ENCODE measurements at regions not wholly inside any gene's neighbourhood (a gene's known extent, or its start where the extent isn't known, plus 50 kb on each side); places are given as distances from the start of the nearest gene placed in this dataset.

DNA sequence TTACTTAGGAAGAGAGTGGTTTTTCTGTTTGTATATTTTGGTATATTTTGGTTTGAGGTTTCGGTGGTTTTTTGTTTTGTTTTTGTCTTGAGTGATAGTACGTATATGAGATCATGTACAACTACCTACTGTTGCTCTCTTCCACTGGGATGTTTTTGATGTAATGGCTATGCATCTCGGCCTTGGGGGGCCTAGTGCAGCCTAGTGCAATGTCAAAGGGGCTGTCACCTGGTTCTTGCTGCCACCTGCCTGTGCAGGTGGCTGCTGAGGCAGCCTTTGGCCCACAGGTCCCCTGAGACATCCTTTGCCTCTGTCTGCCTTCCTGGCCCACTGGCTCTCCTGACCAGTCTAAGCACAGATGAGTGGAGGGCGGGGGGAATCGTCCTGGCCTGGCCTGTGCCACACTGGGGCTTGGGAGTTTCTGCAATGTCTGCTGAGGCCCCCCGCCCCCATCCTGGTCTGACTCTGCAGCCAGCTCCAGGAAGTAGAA, 546.6 kb downstream of the CD83 start:
- H3K4me3 ChIP-seq (ENCODE audit: low read length): no peak overlapping the region; the same call in 1 of the 2 replicates
- peak; percentile 81 for DNase-seq (ENCODE audit: low read depth, low spot score)

DNA sequence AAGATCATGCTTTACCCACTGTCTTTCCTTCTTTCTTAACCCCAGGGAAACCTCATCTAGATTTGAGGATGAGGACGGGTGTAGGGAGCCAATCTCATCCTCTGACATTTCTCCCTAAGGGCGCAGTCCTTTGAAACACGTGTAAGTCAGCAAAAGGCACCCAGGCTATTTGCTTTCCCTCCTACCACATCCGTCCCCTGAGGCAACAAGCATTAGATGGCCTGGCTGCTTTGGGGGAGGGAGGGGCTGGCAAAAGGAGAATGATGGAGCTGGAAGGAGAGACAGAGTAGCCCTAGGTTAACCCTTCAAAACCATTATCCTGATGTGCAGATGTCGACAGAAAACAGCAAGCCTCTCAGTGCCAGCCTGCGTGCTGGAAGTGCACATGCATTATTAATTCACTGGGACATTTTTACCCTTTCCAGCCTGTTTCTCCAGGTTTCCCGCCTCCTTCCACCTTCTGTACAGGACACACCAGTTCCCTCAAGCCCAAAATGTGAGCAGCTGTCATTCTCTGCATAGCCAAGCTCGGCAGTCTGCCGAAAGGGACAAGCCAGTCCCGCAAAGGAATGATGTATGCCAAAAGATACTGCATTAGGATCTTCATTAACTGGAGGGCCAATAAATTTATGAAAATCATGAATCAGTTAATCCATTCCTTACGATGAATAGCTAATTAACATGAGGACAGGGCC, 547.2 kb downstream of the CD83 start:
- peak; percentile 65 for DNase-seq (ENCODE audit: low read depth, low spot score)
- no peak overlapping the region for H3K4me3 ChIP-seq (ENCODE audit: low read length)

DNA sequence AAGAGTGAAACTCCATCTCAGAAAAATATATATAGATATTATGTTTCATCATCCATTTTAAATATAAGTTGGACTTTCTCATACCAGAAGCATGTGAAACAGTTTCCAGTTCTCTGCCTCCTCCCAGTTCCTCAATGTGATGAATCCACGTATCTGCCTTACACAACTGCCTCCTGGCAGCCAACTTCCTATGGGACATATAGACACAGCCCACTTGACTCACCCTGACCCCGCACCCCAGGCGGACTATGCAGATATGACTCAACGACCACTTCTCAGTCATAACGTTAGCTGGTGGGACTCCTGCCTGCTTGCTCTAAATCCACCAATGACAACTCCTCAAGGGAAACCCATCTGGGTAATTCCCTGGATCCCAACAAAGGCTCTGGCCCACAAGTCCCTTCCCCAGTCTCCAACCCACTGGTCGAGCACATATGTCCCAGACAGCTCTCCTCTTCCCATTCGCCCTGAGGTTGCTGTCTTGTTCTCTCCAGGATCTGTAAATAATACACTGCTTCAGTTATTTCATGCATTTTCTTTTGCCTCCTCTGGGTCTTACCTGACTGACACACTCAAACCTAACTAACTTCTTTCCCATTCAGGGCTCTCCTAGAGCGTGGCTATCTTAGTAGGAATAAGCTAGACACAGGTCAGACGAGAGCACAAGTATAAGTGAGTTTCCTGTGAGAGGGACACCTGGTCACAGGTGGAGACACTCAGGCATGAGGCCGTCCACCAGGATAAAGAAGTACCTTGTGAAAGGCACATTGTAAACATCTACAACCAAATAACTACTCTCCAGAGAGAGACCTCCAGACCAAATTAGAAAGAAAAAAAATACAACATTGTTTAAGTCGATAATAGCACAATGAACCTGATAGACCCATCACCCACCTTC, 548.5 kb downstream of the CD83 start:
- H3K4me3 ChIP-seq (ENCODE audit: low read length): no peak overlapping the region
- DNase-seq (ENCODE audit: low read depth, low spot score): no peak

DNA sequence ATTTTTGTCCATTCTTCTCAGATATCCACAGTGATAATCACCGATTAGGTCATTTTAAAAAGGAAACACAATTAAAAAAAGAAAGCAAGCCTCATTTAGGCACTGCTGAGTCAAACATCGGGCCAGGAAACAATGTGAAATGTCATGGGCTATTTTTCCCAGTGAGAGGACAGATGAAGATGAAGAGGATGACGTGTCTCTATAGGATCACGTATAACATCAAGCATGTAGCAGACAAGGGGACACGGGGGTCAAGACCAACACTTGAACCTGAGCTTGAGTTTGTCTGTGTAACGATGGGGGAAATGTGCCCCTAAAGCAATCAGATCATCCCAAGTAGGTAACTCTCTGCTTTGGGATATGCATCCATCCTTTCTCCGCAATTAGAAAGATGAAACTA, 553.2 kb downstream of the CD83 start:
- no peak for DNase-seq (ENCODE audit: low read depth, low spot score)

DNA sequence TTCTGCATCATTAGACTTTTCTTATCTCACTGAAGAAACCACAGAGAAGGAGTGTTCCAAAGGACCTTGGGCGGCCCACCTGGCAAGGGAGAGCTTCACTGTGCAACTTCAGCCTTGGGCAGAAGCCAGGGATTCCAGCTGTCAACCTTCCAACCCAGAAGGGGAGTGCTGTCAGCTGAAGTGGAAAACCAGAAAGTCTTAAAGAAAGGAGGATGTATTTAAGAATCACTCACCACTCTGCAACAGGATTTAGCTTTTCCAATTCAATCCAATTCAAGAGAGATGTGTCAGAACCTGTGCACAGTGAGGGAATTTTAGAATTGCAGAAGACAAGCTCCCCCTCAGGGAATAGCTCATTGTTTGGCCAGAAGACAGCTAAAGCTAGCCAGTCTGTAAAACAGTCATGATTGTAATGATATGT, 553.7 kb downstream of the CD83 start:
- H3K4me3 ChIP-seq (ENCODE audit: low read length): no peak overlapping the region
- peak; percentile 54 for DNase-seq (ENCODE audit: low read depth, low spot score)

More for the DNA sequence above, 553.2 kb downstream of the CD83 start:
- no peak overlapping the region for H3K4me3 ChIP-seq (ENCODE audit: low read length)

DNA sequence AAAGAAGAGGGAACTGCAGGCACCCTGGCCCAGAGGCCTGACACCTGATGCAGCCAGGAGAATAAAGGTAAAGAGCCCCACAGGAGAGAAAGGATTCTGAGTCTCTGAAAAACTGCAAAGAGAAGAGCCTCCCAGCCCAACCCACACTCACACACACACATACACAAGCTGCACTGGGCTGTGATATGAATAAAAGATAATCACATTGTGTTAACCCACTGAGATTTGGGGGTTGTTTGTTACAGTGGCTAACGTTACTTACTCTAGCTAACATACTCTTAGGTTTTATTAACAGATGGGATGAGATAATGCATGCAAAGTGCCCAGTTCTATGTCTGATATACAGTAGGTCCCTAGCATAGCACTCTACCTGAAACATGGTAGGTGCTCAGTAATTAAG, 554.4 kb downstream of the CD83 start:
- no peak for DNase-seq (ENCODE audit: low read depth, low spot score)
- no peak overlapping the region for H3K4me3 ChIP-seq (ENCODE audit: low read length)

DNA sequence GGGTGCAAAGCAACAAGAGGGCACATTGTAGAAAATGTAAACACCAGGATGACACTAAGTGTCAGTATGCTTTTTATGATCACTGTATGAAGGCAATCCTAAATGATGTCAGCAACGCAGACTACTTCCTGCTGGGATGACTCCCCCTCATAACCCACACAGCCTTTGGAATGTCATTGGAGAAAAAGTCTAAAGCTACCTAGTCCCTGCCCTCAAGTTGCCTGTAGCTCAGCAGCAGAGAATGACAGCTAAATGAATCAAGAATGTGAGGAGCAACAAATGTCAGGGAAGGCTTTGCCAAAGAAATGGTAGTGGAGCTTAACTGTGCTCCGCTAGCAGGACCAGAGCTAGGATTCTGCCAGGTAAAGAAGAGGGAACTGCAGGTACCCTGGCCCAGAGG, 555.6 kb downstream of the CD83 start:
- H3K4me3 ChIP-seq (ENCODE audit: low read length): no peak overlapping the region
- DNase-seq (ENCODE audit: low read depth, low spot score): no peak

DNA sequence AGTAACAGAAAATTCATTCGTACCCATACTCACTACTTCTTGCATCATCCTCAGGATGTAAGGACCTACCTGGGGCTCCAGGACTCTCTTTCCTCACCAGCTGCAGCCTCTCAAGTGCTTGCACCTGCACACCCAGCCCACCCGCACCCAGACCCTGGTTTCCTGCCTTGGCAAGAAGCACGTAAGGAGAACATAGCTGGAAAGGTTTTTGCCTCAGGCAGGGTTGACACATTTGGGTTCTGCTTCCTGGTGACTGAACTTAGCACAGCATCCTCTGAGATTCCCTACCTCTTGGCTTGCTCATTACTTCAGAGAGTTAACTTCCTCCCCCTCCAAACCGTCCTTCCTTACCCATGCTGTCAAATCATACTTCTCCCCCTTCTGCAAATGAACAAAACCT, 556.9 kb downstream of the CD83 start:
- peak; percentile 89 for DNase-seq (ENCODE audit: low read depth, low spot score)
- H3K4me3 ChIP-seq (ENCODE audit: low read length): no peak overlapping the region

DNA sequence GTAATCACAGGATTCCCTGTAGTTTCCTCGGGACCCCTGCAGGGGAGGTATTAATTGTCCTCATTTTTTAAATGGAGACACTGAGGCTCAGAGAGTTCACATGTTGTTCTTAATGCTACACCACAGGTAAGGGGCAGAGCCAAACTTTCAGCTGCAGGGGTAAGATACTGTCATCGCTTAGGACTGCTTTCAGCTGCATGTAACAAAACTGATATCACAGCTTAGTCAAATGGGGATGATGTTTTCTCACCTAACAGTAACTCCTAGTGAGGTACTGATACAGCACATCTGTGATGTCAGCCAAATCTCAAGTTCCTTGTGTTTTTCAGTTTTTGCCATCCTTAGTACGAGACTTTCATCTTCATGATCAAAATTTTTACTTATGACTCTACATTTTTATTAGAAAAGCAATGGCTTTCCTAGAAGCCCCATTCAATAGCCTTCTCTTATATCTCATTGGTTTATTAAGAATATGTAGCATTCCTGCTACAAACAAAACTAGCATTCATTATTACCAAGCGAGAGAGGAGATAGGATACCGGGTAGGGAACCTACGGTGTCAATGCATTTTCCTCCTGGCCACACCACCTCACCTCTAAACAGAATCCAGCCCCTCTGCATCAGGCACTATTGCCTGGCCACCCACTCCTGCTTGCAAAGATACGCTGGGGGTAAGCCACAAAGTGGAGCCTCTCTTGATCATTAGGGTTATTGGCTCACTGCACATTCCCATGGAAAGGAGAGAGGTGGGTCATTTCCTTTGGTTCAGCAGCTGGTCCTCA, 557.5 kb downstream of the CD83 start:
- no peak for DNase-seq (ENCODE audit: low read depth, low spot score)
- no peak overlapping the region for H3K4me3 ChIP-seq (ENCODE audit: low read length)

DNA sequence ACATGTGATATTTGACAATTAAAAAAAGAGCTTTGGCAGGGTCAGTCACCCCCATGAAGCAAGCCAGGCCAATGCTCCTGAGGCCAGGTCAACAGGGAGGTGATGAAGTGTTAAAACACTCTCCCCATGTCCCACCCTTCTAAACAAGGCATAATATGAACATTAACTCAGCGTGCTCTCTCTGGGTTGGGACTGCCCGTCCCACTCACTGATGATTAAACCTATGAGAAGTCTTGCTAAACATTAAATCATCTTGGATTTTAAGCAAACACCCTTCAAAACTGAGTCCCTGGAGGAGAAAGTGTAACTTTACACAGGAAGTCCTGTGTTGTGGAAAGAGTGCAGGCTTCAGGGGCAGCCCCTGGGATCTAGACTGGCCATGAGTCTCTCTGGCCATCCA, 558.5 kb downstream of the CD83 start:
- no peak for DNase-seq (ENCODE audit: low read depth, low spot score)
- no peak overlapping the region for H3K4me3 ChIP-seq (ENCODE audit: low read length)

DNA sequence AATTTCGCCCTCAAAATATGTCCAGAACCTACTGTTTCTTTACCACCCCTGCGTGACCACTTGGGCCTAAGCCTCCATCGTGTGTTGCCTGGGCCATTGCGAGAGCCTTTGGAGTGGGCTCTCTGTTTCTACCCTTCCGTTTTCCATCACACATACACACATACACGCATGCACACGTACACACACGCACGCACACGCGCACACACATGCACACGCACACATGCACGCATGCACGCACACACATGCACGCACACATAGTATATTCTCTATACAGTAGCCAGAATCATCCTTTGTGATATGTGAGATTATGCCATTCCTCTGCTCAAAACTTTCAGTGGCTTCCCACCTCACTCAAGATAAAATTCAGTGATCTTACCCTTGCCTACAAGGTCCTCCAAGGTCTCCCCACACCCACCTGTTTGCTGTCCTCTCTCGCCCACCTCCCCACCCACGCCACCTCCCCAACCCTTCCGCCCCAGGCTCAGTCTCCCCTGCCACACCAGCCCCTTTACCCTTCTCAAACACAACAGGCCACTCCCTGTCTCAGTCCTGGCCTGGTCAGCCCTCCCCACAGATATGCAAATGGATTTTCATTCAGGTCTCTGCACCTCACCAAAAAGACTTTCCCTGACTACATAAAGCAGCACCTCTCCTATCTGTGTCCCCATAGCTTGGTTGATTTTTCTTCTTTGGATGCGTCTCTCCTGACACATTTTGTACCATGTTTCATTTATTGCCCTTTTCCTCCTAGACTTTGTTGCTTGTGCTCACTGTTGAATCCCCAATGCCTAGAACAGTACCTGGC, 559.6 kb downstream of the CD83 start:
- no peak for DNase-seq (ENCODE audit: low read depth, low spot score)
- H3K4me3 ChIP-seq (ENCODE audit: low read length): no peak overlapping the region

DNA sequence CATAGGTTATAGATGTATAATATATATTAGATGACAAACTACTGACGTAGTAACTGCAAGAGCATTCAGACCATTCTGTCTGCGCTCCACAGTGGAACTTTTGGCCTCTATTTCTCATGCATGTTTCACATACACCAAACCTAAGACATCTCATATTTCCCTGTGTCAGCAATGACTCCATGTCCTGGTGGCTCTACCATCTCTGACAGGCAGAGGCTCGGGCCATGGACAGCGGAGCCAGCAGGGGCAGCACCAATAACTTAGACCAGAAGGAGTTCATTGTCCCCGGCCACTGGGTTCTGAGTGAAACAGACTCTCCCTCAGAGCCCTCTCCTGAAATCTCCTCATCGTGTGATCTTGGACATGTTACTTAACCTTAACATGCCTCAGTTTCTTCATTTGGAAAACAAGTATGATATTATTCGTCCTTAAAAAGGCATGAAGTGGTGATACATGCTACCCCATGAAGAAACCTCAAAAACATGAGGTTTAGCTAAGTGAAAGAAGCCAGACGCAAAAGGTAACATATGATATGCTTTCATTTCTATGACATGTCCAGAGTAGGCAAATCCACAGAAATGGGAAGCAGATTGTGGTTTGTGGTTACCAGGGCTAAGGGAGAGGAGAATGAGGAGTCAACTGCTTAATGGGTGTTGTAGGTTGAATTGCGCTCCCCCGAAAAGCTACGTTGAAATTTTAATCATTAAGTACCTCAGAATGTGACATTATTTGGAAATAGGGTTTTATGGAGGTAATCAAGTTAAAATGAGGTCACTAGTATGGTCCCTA, 564.0 kb upstream of the JARID2 start:
- DNase-seq (ENCODE audit: low read depth, low spot score): no peak
- H3K4me3 ChIP-seq (ENCODE audit: low read length): no peak overlapping the region

DNA sequence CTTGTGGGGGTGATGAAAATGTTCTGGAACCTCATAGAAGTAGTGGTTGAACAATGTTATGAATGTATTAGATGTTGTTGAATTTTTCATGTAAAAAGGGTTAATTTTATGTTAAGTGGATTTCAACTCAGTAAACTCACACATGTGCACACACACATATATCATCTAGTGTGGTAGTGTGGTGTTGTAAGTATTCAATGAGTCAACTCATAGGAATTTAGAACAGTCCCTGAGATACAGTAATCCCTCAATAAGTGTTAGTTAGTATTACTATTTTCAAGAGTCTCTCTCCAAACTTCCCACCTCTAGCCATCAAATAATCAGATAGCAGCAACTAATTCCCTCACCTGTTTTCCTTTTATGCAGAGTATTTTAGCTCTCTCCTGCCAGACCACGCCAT, 563.1 kb upstream of the JARID2 start:
- no peak overlapping the region for H3K4me3 ChIP-seq (ENCODE audit: low read length)
- DNase-seq (ENCODE audit: low read depth, low spot score): no peak

DNA sequence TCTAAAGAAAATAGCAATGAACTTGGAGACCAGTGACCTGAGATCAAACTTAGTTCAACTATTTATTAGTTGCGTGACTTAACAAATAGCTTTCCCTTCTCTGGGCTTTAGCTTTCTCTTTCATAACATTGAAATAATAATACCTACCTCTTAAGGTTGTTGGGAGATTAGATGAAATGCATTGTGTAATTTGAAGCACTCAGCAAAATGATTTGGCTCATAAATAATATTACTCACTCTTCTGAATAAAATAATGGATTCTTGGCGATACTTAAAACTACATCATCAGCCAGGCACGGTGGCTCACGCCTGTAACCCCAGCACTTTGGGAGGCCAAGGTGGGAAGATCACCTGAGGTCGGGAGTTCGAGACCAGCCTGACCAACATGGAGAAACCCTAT, 556.2 kb upstream of the JARID2 start:
- no peak overlapping the region for H3K4me3 ChIP-seq (ENCODE audit: low read length)
- DNase-seq (ENCODE audit: low read depth, low spot score): no peak

DNA sequence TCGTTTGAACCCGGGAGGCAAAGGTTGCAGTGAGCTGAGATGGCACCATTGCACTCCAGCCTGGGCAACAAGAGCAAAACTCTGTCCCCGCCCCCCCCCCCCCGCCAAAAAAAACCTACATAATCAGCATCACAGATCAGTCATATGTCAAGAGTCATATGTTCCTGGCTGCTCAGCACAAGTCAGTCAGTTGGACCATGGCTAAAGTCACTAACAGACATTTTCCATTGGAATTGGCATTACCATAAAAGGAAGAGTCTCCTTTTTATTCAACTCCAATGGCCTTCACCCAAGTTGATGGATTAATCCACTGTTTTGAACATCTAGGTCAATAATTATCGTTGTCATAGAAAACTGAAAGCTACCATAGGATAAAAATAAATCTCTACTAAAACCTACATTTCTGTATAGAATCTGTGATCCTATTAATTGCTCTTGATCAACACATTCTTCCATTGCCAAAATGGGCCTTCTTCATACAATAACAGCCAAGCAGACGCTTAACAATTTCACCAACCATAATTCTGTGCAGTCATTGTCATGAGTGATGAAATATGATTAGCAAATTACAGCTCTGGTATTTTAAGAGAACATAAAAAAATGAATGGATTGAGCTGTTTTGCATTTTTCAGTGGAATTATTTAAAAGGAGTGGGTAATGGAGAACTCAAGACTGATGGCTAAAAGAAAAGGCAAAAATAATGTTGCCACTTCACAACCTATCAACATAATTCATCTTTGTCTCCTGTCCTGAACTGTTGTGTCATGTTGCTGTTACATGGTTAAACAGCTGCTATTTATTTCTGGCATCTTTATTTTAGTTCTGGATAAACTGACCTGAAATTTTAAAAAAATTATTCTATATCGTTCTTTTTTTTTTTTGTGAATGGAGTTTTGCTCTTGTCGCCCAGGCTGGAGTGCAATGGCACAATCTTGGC, 555.5 kb upstream of the JARID2 start:
- no peak overlapping the region for H3K4me3 ChIP-seq (ENCODE audit: low read length)
- no peak for DNase-seq (ENCODE audit: low read depth, low spot score)

DNA sequence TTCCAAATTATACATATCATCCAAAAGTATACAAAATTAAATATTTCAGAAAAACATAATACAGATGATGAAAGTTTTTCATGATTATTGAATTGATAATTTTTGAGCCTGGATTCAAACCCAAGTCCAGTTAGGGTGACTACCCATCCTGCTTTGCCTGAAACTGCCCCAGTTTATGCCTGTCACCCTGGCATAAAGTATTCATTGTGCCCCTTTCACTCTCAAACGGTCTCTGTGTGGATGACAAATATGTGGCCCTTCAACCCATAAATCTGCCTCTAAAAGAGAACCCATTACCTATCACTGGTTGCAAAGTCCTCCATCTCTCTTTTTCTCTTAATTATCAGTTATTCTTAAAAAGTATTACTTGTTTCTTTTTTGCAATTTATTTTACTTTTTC, 553.7 kb upstream of the JARID2 start:
- DNase-seq (ENCODE audit: low read depth, low spot score): no peak
- H3K4me3 ChIP-seq (ENCODE audit: low read length): no peak overlapping the region
